Esophagus (tissue), 2 donors: ENCODE measurements at regions not wholly inside any gene's neighbourhood (a gene's known extent, or its start where the extent isn't known, plus 50 kb on each side); places are given as distances from the start of the nearest gene placed in this dataset.

Source experiments
- H3K27ac ChIP-seq, 2 donors: one replicate each; pipeline ENCODE4 v1.5.1; 2013; ENCODE audit warnings: low read depth in 2 of 2, mild to moderate bottlenecking in 2 of 2, inconsistent platforms in 1 of 2, low read length in 1 of 2, moderate library complexity in 1 of 2
- H3K27me3 ChIP-seq, 2 donors: one replicate each; pipeline ENCODE4 v1.6.1; 2013; ENCODE audit warnings: low read length in 2 of 2, control low read depth in 1 of 2, mild to moderate bottlenecking in 1 of 2; ENCODE audit not compliant: insufficient read depth in 2 of 2, control insufficient read depth in 1 of 2
- H3K36me3 ChIP-seq, 2 donors: one replicate each; pipeline ENCODE4 v1.6.1; 2013; ENCODE audit warnings: low read length in 1 of 2; ENCODE audit not compliant: control insufficient read depth in 2 of 2, insufficient read depth in 2 of 2
- H3K4me1 ChIP-seq, 2 donors: one replicate each; pipeline ENCODE4 v1.6.1; 2013; ENCODE audit warnings: low read length in 1 of 2; ENCODE audit not compliant: control insufficient read depth in 2 of 2, insufficient read depth in 2 of 2
- H3K4me3 ChIP-seq, 2 donors: one replicate each; pipeline ENCODE4 v1.5.1; 2013; ENCODE audit warnings: low read length in 2 of 2, mild to moderate bottlenecking in 2 of 2, low read depth in 1 of 2, moderate library complexity in 1 of 2
- H3K9me3 ChIP-seq, 2 donors: one replicate each; pipeline ENCODE4 v1.6.1; 2013; ENCODE audit warnings: mild to moderate bottlenecking in 2 of 2, low read depth in 1 of 2, low read length in 1 of 2, moderate library complexity in 1 of 2; ENCODE audit not compliant: control insufficient read depth in 2 of 2, insufficient read depth in 1 of 2
- WGBS, 2 donors: extraction: QIAGEN DNeasy Blood & Tissue Kit; methylation state at CpG; one replicate each; pipeline ENCODE4 v1.1.7; 2013; 5-methylcytosine and 5-hydroxymethylcytosine counted together
- donor health status: healthy with polysubstance abuse.
- donor health status: Bipolar disorder and iron deficiency.

GRCh38 chr3:127455541-127456450 is 134.7 kb downstream of the TPRA1 start:
- Histone ChIP-seq H3K27me3 (peaks cover 0 to 6% of the 10 kb centered on the region in 2 donors), H3K4me1 (peaks cover 7 to 14% of the 10 kb centered on the region in 2 donors), H3K27ac (no peak overlapping the region), H3K36me3 (no peaks in the 10 kb centered on the region), H3K4me3 (no peak overlapping the region), H3K9me3 (no peaks in the 10 kb centered on the region)
- 2% methylated on average over 61 to 67 of the region's 67 CpGs for WGBS, 2 donors

- Histone ChIP-seq H3K4me1 (peaks cover 7 to 14% of the 10 kb centered on the region in 2 donors), H3K27ac (no peak overlapping the region), H3K36me3 (no peaks in the 10 kb centered on the region), H3K4me3 (no peak overlapping the region), H3K9me3 (no peaks in the 10 kb centered on the region), H3K27me3 (peaks cover 0 to 6% of the 10 kb centered on the region in 2 donors)
- WGBS, 2 donors, result 83 to 84% methylated on average over 8 of the region's 8 CpGs
Measured at GRCh38 chr3:127454968-127455367, 135.6 kb downstream of the TPRA1 start.

- H3K9me3 ChIP-seq, result no peaks in the 10 kb centered on the region
- no peak overlapping the region for H3K27ac ChIP-seq
- no peak overlapping the region for H3K4me3 ChIP-seq
- 69 to 92% methylated on average over 1 of the region's 1 CpG for WGBS, 2 donors
- H3K27me3 ChIP-seq, result peaks cover 0 to 6% of the 10 kb centered on the region in 2 donors
- H3K4me1 ChIP-seq, result peaks cover 7 to 14% of the 10 kb centered on the region in 2 donors
- H3K36me3 ChIP-seq, result no peaks in the 10 kb centered on the region
Measured at GRCh38 chr3:127454051-127454450, 136.5 kb downstream of the TPRA1 start.

GRCh38 chr3:127452321-127452821 is 138.2 kb downstream of the TPRA1 start:
- no peak overlapping the region for H3K4me3 ChIP-seq
- H3K27me3 ChIP-seq, result peaks cover 0 to 6% of the 10 kb centered on the region in 2 donors
- no peaks in the 10 kb centered on the region for H3K36me3 ChIP-seq
- H3K27ac ChIP-seq, result no peak overlapping the region
- H3K9me3 ChIP-seq, result no peaks in the 10 kb centered on the region
- H3K4me1 ChIP-seq, result peaks cover 7 to 14% of the 10 kb centered on the region in 2 donors
- WGBS, 2 donors, result 68 to 78% methylated on average over 6 to 7 of the region's 7 CpGs

GRCh38 chr3:127451321-127451720 is 139.2 kb downstream of the TPRA1 start:
- no peaks in the 10 kb centered on the region for H3K36me3 ChIP-seq
- H3K27me3 ChIP-seq, result peaks cover 0 to 6% of the 10 kb centered on the region in 2 donors
- H3K27ac ChIP-seq, result no peak overlapping the region
- no peak overlapping the region for H3K4me3 ChIP-seq
- no peaks in the 10 kb centered on the region for H3K9me3 ChIP-seq
- 61 to 68% methylated on average over 4 of the region's 4 CpGs for WGBS, 2 donors
- H3K4me1 ChIP-seq, result peaks cover 5 to 7% of the 10 kb centered on the region in 2 donors

- no peaks in the 10 kb centered on the region for H3K9me3 ChIP-seq
- 86 to 90% methylated on average over 8 of the region's 8 CpGs for WGBS, 2 donors
- peaks cover under 1% of the 10 kb centered on the region in 2 donors for H3K4me1 ChIP-seq
- H3K4me3 ChIP-seq, result no peak overlapping the region
- peaks cover 0 to 6% of the 10 kb centered on the region in 2 donors for H3K27me3 ChIP-seq
- H3K36me3 ChIP-seq, result no peaks in the 10 kb centered on the region
- no peak overlapping the region for H3K27ac ChIP-seq
Measured at GRCh38 chr3:127450331-127450730, 140.2 kb downstream of the TPRA1 start.

GRCh38 chr3:127449486-127450212 is 140.9 kb downstream of the TPRA1 start:
- peaks cover 0 to 5% of the 10 kb centered on the region in 2 donors for H3K27me3 ChIP-seq
- 59 to 63% methylated on average over 8 of the region's 8 CpGs for WGBS, 2 donors

GRCh38 chr3:127448671-127449070 is 141.9 kb downstream of the TPRA1 start:
- Histone ChIP-seq H3K4me3 (no peak overlapping the region), H3K27me3 (no peaks in the 10 kb centered on the region), H3K27ac (no peak overlapping the region), H3K36me3 (no peaks in the 10 kb centered on the region), H3K9me3 (no peaks in the 10 kb centered on the region), H3K4me1 (no peaks in the 10 kb centered on the region)
- 74 to 80% methylated on average over 3 of the region's 3 CpGs for WGBS, 2 donors

More at GRCh38 chr3:127449486-127450212, 140.9 kb downstream of the TPRA1 start:
- Histone ChIP-seq H3K4me1 (no peaks in the 10 kb centered on the region), H3K27ac (no peak overlapping the region), H3K9me3 (no peaks in the 10 kb centered on the region), H3K36me3 (no peaks in the 10 kb centered on the region), H3K4me3 (no peak overlapping the region)

GRCh38 chr3:127448161-127448561 is 142.4 kb downstream of the TPRA1 start:
- no peaks in the 10 kb centered on the region for H3K4me1 ChIP-seq
- WGBS, 2 donors, result 59 to 71% methylated on average over 3 of the region's 3 CpGs
- H3K9me3 ChIP-seq, result no peaks in the 10 kb centered on the region
- H3K36me3 ChIP-seq, result no peaks in the 10 kb centered on the region
- no peaks in the 10 kb centered on the region for H3K27me3 ChIP-seq
- no peak overlapping the region for H3K27ac ChIP-seq
- no peak overlapping the region for H3K4me3 ChIP-seq
